Choroid plexus epithelial cell (primary cell): ENCODE measurements at regions not wholly inside any gene's neighbourhood (a gene's known extent, or its start where the extent isn't known, plus 50 kb on each side); places are given as distances from the start of the nearest gene placed in this dataset.

Experiments used
- DNase-seq: peaks from one replicate; pipeline ENCODE4 v3.0.0-alpha.2; 2010; ENCODE audit warnings: low read depth
- H3K4me3 ChIP-seq: 2 replicates; pipeline ENCODE4 v1.5.1; 2011; ENCODE audit warnings: low read depth, mild to moderate bottlenecking, control low read depth, low read length, moderate library complexity
- TF ChIP-seq, protein P1 (sequence below): conservative IDR thresholded peaks from 2 replicates; pipeline ENCODE4 v1.5.1; 2011; ENCODE audit warnings: low read depth, mild to moderate bottlenecking, control low read depth, inconsistent platforms, low read length, moderate library complexity

- DNase-seq: no peak
- no peak overlapping the region for H3K4me3 ChIP-seq
- TF ChIP-seq, protein P1, sequence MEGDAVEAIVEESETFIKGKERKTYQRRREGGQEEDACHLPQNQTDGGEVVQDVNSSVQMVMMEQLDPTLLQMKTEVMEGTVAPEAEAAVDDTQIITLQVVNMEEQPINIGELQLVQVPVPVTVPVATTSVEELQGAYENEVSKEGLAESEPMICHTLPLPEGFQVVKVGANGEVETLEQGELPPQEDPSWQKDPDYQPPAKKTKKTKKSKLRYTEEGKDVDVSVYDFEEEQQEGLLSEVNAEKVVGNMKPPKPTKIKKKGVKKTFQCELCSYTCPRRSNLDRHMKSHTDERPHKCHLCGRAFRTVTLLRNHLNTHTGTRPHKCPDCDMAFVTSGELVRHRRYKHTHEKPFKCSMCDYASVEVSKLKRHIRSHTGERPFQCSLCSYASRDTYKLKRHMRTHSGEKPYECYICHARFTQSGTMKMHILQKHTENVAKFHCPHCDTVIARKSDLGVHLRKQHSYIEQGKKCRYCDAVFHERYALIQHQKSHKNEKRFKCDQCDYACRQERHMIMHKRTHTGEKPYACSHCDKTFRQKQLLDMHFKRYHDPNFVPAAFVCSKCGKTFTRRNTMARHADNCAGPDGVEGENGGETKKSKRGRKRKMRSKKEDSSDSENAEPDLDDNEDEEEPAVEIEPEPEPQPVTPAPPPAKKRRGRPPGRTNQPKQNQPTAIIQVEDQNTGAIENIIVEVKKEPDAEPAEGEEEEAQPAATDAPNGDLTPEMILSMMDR: no peak
Measured at GRCh38 chr2:56934866-56935265, 751.1 kb downstream of the CCDC85A start.

GRCh38 chr2:56940054-56940453, 756.3 kb downstream of the CCDC85A start:
- no peak for DNase-seq
- TF ChIP-seq, protein P1: no peak
- H3K4me3 ChIP-seq: no peak overlapping the region

DNA sequence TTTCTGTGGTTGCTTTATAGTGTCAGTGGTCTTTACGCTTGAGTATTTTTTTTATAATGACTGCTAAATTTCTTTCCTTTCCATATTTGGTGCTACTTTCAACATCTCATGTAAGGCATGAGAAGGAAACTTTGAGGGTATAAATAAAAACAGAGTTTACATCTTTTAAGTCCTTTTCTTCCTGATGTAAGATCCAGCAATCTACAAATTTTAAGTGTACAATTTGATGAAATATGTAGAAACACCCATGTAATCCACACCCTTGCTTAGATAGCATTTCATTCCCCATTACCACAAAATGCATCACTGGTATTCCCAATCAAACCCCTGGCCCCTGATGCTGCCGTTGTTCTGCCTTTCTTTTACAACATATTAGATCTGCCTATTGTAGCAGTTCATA, 769.1 kb downstream of the CCDC85A start:
- TF ChIP-seq, protein P1: no peak
- H3K4me3 ChIP-seq: no peak overlapping the region

DNA sequence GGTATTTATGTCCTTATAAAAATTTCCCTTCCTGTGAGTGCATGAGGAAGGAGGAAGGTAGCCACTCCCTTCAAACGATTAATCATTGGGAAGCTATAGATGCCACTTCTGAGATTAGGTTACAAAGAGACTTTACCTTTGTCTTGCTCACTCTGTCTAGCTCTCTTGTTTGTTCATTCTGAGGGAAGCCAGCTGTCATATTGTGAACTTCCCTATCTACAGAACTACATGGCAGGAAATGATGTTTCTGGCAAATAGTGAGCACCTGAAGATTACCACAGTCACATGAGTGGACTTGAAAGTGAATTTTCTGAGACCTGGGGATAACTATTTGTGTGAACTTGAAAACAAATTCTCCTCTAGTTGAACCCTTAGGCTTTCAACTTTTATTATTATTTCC, 776.8 kb downstream of the CCDC85A start:
- H3K4me3 ChIP-seq: no peak overlapping the region
- TF ChIP-seq, protein P1: no peak
- no peak for DNase-seq

More for the DNA sequence above, 769.1 kb downstream of the CCDC85A start:
- DNase-seq: no peak

DNA sequence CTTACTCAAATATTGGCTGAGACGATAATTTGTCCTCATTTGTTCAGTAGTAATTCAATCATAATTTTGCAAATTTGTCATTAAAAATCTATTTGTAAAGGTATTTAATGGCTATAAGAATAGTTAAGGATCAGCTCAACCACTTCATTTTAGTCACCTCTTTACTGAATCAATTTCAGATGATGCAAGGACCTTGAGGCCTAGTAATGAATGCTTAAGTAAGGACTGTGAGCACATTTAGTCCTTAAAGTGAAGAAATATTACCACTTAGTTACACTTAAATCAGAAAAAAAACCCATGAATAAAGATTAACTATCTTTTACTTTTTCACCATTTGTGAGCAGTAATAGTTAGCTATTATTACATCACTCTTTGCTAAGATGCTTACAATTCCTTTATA, 778.9 kb downstream of the CCDC85A start:
- no peak for DNase-seq
- TF ChIP-seq, protein P1: no peak
- H3K4me3 ChIP-seq: no peak overlapping the region

GRCh38 chr2:56969513-56969912, 785.7 kb downstream of the CCDC85A start:
- no peak for DNase-seq
- H3K4me3 ChIP-seq: no peak overlapping the region
- TF ChIP-seq, protein P1: no peak

GRCh38 chr2:56971383-56971974, 787.7 kb downstream of the CCDC85A start:
- TF ChIP-seq, protein P1: no peak
- DNase-seq: no peak
- H3K4me3 ChIP-seq: no peak overlapping the region
